Activated naive CD4-positive, alpha-beta T cell treated with anti-CD3 and anti-CD28 coated beads for 36 hours (primary cell): ENCODE measurements at regions not wholly inside any gene's neighbourhood (a gene's known extent, or its start where the extent isn't known, plus 50 kb on each side); places are given as distances from the start of the nearest gene placed in this dataset.
"Not testable (repeated sequence)": the region's sequence is repeated elsewhere in the genome, so short reads cannot be mapped to it uniquely, and the experiment has no call there.

Experiments
- CTCF ChIA-PET: fragments of 350-600 bp; sonication (Branson Sonifier 250); formaldehyde crosslinking; loops from one replicate; lab custom pipeline; 2021; ENCODE audit warnings: antibody characterized with exemption; lab: Charles Lee
- DNase-seq: peaks from one replicate; pipeline ENCODE4 v3.0.0-alpha.2; 2020
- H3K27ac Mint-ChIP-seq: one replicate; pipeline ENCODE4 v1.8.0; 2021; ENCODE audit warnings: mild to moderate bottlenecking, mixed read lengths
- H3K27me3 Mint-ChIP-seq: one replicate; pipeline ENCODE4 v1.8.0; 2021; ENCODE audit warnings: low read depth, mixed read lengths
- H3K36me3 Mint-ChIP-seq: one replicate; pipeline ENCODE4 v1.8.0; 2021; ENCODE audit warnings: low read depth, mixed read lengths
- H3K4me1 Mint-ChIP-seq: one replicate; pipeline ENCODE4 v1.8.0; 2021; ENCODE audit warnings: low read depth, mixed read lengths
- H3K4me3 Mint-ChIP-seq: one replicate; pipeline ENCODE4 v1.8.0; 2021; ENCODE audit warnings: mild to moderate bottlenecking, moderate library complexity, mixed read lengths
- H3K9me3 Mint-ChIP-seq: one replicate; pipeline ENCODE4 v1.8.0; 2021; ENCODE audit warnings: mixed read lengths
- intact Hi-C: fragments of 100-400 bp; cut with micrococcal nuclease; formaldehyde crosslinking; loops from one replicate; pipeline ENCODE4 v1.15.1; 2023

DNA sequence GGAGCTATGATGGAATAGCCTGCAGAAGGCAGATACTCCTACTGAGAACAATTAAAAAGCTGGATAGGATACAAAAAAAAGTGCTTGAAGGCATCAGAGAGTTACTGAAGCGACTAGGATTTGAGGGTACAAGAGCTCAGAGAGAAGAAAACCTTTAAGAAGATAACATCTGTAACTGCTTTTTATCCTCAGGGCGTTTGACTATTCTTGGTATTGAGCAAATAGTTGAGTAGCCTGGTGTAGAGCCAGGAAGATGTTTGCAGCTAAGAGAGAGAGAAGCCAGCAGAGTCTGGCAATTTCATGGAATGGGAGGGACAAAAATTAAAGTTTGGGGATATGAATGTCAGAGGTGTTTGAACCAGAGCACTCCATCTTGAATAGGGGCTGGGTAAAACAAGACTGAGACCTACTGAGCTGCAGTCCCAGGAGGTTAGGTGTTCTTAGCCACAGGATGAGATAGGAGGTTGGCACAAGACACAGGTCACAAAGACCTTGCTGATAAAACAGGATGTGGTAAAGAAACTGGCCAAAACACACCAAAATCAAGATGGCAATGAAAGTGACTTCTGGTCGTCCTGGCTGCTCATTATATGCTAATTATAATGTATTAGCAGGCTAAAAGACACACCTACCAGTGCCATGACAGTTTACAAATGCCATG is 428.8 kb downstream of the SH2D4B start:
- Mint-ChIP-seq H3K4me1 (peaks cover 2% of the 10 kb centered on the region), H3K4me3 (no peak overlapping the region), H3K27me3 (peaks cover 4% of the 10 kb centered on the region), H3K36me3 (no peaks in the 10 kb centered on the region), H3K27ac (no peak overlapping the region), H3K9me3 (no peaks in the 10 kb centered on the region)
- CTCF ChIA-PET, result no interaction called here
- intact Hi-C loops, result no loop called here
- no peak for DNase-seq

GRCh38 chr10:80967357-80967756 is 429.7 kb downstream of the SH2D4B start:
- intact Hi-C loops, CTCF ChIA-PET, H3K9me3 Mint-ChIP-seq: not testable (repeated sequence)

GRCh38 chr10:80968903-80969302 is 431.2 kb downstream of the SH2D4B start:
- no peak for DNase-seq
- Mint-ChIP-seq H3K27ac (no peak overlapping the region), H3K27me3 (peaks cover 4% of the 10 kb centered on the region), H3K4me3 (no peak overlapping the region), H3K4me1 (peaks cover 2% of the 10 kb centered on the region), H3K36me3 (no peaks in the 10 kb centered on the region), H3K9me3 (no peaks in the 10 kb centered on the region)
- intact Hi-C loops, result no loop called here
- CTCF ChIA-PET, result interaction anchor here (0.9 to 1.0 kb wide), 2 partner anchors 8 to 307 kb away, joined by 3 read pairs; no protein-coding TSS in a partner anchor

More at GRCh38 chr10:80967357-80967756, 429.7 kb downstream of the SH2D4B start:
- DNase-seq, H3K36me3 Mint-ChIP-seq, H3K4me3 Mint-ChIP-seq, H3K4me1 Mint-ChIP-seq, H3K27ac Mint-ChIP-seq, H3K27me3 Mint-ChIP-seq: not testable (repeated sequence)

DNA sequence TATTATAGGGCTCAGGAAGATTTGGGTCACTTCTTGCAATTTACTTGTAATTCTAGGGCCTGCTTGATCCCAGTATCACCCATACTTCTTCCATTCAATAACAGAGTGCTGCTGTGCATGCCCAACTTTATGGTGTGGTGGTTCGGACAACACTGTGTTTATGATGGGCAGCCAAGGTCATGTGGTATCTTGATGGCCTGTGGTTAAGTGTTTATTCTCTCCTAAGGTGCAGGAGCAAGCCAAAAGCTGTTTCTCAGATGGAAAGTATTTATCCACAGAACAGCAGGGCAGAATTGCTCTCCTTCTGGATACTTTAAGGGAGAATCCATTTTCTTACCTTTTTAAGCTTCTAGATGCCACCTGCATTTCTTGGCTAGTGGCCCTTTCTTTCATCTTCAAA is 433.8 kb downstream of the SH2D4B start:
- CTCF ChIA-PET, result no interaction called here
- no peak for DNase-seq
- H3K27me3 Mint-ChIP-seq, result peaks cover 1% of the 10 kb centered on the region

DNA sequence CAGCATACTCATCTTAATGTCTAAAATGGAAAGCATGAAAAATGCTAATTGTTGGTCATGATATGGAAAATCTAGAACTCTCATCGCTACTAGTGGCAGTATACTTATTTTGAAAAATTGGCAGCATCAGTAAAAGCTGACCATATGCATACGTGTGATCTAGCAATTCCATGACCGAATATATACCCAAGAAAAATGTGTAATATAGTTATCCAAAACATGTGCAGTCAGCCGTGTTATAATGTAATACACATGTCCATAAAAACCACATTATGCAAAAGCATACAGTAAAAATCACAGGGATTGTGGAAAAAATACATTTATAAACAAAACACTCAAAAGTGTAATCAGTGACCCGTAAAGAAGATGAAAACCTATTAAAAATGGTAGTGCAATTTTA is 439.0 kb downstream of the SH2D4B start:
- Mint-ChIP-seq H3K4me3 (no peak overlapping the region), H3K36me3 (no peaks in the 10 kb centered on the region), H3K4me1 (no peaks in the 10 kb centered on the region), H3K27me3 (peaks cover 2% of the 10 kb centered on the region), H3K9me3 (no peaks in the 10 kb centered on the region), H3K27ac (no peak overlapping the region)
- DNase-seq, result no peak
- CTCF ChIA-PET, result interaction anchor here (0.5 kb wide), 1 partner anchor 892 kb away, joined by 3 read pairs; no protein-coding TSS in a partner anchor
- intact Hi-C loops, result no loop called here

More for the DNA sequence above, 433.8 kb downstream of the SH2D4B start:
- Mint-ChIP-seq H3K9me3 (no peaks in the 10 kb centered on the region), H3K4me3 (no peak overlapping the region), H3K4me1 (no peaks in the 10 kb centered on the region), H3K36me3 (no peaks in the 10 kb centered on the region), H3K27ac (no peak overlapping the region)
- intact Hi-C loops, result no loop called here

- Mint-ChIP-seq H3K36me3 (no peaks in the 10 kb centered on the region), H3K4me1 (no peaks in the 10 kb centered on the region), H3K9me3 (no peaks in the 10 kb centered on the region), H3K27me3 (no peaks in the 10 kb centered on the region), H3K27ac (no peak overlapping the region), H3K4me3 (no peak overlapping the region)
- no peak for DNase-seq
- intact Hi-C loops, result no loop called here
- CTCF ChIA-PET, result interaction anchor here (0.7 kb wide), 1 partner anchor 158 kb away, joined by 3 read pairs; no protein-coding TSS in a partner anchor
Observed at GRCh38 chr10:80985102-80985501, 447.4 kb downstream of the SH2D4B start.

DNA sequence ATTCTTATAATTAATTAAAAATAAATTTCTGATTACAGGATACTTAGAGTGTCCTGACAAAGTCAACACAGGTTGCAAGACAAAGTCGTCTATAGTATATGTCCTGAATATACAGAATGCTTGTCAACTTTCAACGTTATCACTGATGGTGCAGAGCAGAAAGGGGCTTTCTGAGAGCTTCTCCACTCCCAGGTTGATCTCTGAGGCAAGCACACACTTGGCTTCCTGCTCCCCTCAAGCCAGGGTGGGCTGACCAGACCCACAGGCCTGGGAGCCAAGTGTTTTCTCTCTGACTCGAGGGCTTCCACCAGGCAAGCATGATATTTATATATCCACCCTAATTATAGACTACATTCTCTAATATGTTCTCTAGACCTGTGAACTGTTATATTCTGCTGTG is 448.9 kb downstream of the SH2D4B start:
- intact Hi-C loops, result no loop called here
- no peak overlapping the region for H3K4me3 Mint-ChIP-seq
- no peaks in the 10 kb centered on the region for H3K36me3 Mint-ChIP-seq
- DNase-seq, result no peak
- no peak overlapping the region for H3K27ac Mint-ChIP-seq
- peaks cover 4% of the 10 kb centered on the region for H3K27me3 Mint-ChIP-seq
- no peaks in the 10 kb centered on the region for H3K9me3 Mint-ChIP-seq
- no peaks in the 10 kb centered on the region for H3K4me1 Mint-ChIP-seq
- CTCF ChIA-PET, result no interaction called here

- H3K9me3 Mint-ChIP-seq, result no peaks in the 10 kb centered on the region
- intact Hi-C loops, result no loop called here
- no peaks in the 10 kb centered on the region for H3K36me3 Mint-ChIP-seq
- H3K4me3 Mint-ChIP-seq, result no peak overlapping the region
- H3K27ac Mint-ChIP-seq, result no peak overlapping the region
- no peaks in the 10 kb centered on the region for H3K4me1 Mint-ChIP-seq
- CTCF ChIA-PET, result no interaction called here
- H3K27me3 Mint-ChIP-seq, result peaks cover 10% of the 10 kb centered on the region
- no peak for DNase-seq
Observed at GRCh38 chr10:80988755-80989154, 451.1 kb downstream of the SH2D4B start.

- Mint-ChIP-seq H3K4me3 (no peak overlapping the region), H3K27me3 (peaks cover 12% of the 10 kb centered on the region), H3K27ac (no peak overlapping the region), H3K36me3 (peaks cover 2% of the 10 kb centered on the region), H3K4me1 (no peaks in the 10 kb centered on the region), H3K9me3 (peaks cover 7% of the 10 kb centered on the region)
- no peak for DNase-seq
- intact Hi-C loops, result no loop called here
- CTCF ChIA-PET, result no interaction called here
Observed at GRCh38 chr10:80996615-80997193, 459.0 kb downstream of the SH2D4B start.

GRCh38 chr10:81000781-81001180 is 463.1 kb downstream of the SH2D4B start:
- intact Hi-C loops, result no loop called here
- peaks cover 3% of the 10 kb centered on the region for H3K9me3 Mint-ChIP-seq
- peaks cover 2% of the 10 kb centered on the region for H3K36me3 Mint-ChIP-seq
- CTCF ChIA-PET, result no interaction called here
- H3K27me3 Mint-ChIP-seq, result peaks cover 10% of the 10 kb centered on the region
- H3K4me1 Mint-ChIP-seq, result no peaks in the 10 kb centered on the region
- H3K27ac Mint-ChIP-seq, result no peak overlapping the region
- no peak for DNase-seq
- no peak overlapping the region for H3K4me3 Mint-ChIP-seq

GRCh38 chr10:81002382-81002781 is 464.7 kb downstream of the SH2D4B start:
- H3K4me3 Mint-ChIP-seq, result no peak overlapping the region
- no peak for DNase-seq
- H3K4me1 Mint-ChIP-seq, result no peaks in the 10 kb centered on the region
- H3K36me3 Mint-ChIP-seq, result no peaks in the 10 kb centered on the region
- H3K9me3 Mint-ChIP-seq, result no peaks in the 10 kb centered on the region
- intact Hi-C loops, result no loop called here
- H3K27ac Mint-ChIP-seq, result no peak overlapping the region
- H3K27me3 Mint-ChIP-seq, result peaks cover 6% of the 10 kb centered on the region
- CTCF ChIA-PET, result interaction anchor here (0.9 kb wide), 1 partner anchor 16 kb away, joined by 4 read pairs; no protein-coding TSS in a partner anchor

DNA sequence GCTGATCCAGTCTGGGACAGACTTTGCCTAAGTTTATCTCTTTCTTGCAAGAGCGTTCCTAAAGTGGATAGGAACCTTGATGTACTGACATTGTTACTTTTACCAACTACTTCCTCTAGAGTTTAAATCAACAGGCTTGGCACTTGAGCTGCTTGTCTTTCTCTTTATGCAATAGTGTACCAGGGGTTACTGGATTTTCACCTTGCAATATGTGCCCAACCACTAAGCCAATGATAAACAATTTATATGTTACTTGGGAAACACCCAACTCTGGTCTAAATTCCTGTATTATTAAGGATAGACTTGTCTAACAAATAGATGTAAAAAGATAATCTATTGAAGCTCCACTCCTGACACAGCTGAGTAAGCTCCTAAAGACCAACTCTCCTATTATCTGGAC is 470.2 kb downstream of the SH2D4B start:
- Mint-ChIP-seq H3K27ac (no peak overlapping the region), H3K27me3 (no peaks in the 10 kb centered on the region), H3K4me3 (no peak overlapping the region), H3K36me3 (no peaks in the 10 kb centered on the region), H3K9me3 (no peaks in the 10 kb centered on the region), H3K4me1 (no peaks in the 10 kb centered on the region)
- no peak for DNase-seq
- CTCF ChIA-PET, result interaction anchor here (1.2 kb wide), 1 partner anchor 11 kb away, joined by 5 read pairs; no protein-coding TSS in a partner anchor
- intact Hi-C loops, result no loop called here

- no peak for DNase-seq
- intact Hi-C loops, result no loop called here
Observed at GRCh38 chr10:81008726-81009125, 471.0 kb downstream of the SH2D4B start.

More at GRCh38 chr10:81008726-81009125, 471.0 kb downstream of the SH2D4B start:
- Mint-ChIP-seq H3K4me3 (no peak overlapping the region), H3K4me1 (no peaks in the 10 kb centered on the region), H3K27ac (no peak overlapping the region), H3K36me3 (no peaks in the 10 kb centered on the region), H3K27me3 (no peaks in the 10 kb centered on the region), H3K9me3 (no peaks in the 10 kb centered on the region)
- CTCF ChIA-PET, result interaction anchor here (1.2 kb wide), 1 partner anchor 10 kb away, joined by 5 read pairs; no protein-coding TSS in a partner anchor
